HG03060 (cell line): ENCODE measurements at regions not wholly inside any gene's neighbourhood (a gene's known extent, or its start where the extent isn't known, plus 50 kb on each side); places are given as distances from the start of the nearest gene placed in this dataset.
"Not testable (repeated sequence)": the region's sequence is repeated elsewhere in the genome, so short reads cannot be mapped to it uniquely, and the experiment has no call there.

Experiments
- ATAC-seq: cut with Tn5 transposase; IDR thresholded peaks from one replicate; pipeline ENCODE4 v1.9.1; 2021; ENCODE audit warnings: low read depth, moderate number of reproducible peaks; ENCODE audit not compliant: unreplicated experiment

- ATAC-seq: not testable (repeated sequence)
Observed at GRCh38 chr3:195976876-195977275, 68.5 kb upstream of the TNK2 start.

GRCh38 chr3:195974281-195974680 is 65.9 kb upstream of the TNK2 start:
- not testable (repeated sequence) for ATAC-seq

- not testable (repeated sequence) for ATAC-seq
Observed at GRCh38 chr3:195970873-195971272, 62.5 kb upstream of the TNK2 start.

DNA sequence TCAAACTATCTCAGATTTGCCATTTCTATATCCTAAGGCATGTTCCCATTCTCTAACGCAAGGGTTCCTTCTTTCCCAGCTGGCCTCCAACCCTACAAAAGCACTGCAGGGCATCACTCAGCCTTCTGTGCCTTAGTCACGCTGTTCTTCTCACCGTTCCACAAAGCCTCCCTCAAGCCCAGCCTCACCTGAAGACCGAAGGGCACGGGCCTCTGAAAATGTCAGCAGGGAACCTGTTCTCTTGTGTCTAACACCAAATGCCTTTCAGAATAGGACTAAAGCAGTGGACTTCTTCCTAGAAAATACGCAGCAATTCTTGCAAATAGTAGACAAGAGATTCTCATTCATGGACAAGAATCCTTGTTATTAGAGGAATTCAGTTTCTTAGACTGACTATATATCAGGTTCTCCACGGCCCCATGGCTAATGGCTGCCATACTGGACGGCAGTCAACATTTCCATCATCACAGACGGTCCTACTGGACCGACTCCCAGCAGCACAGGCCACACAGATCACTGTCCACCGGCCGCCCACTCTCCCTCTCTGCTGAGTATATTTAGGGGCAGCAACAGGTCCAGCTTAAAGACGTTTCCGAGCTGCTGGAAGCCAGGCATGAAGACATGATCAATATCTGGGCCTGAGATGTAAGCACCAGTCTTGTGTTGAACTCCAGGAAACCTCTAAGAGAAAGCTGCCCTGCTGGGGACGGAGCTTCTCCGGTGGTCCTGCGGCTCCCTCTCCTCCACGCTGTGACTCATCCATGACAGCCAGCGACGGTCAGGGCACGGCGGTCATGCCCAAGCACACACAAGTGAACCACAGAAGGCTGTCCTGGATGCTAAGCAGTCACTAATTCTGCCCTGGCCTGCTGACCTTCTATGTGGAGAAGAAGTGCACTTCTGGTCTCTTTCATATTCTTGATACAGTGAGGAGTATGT is 61.8 kb upstream of the TNK2 start:
- not testable (repeated sequence) for ATAC-seq

- not testable (repeated sequence) for ATAC-seq
Observed at GRCh38 chr3:195969341-195969740, 61.0 kb upstream of the TNK2 start.

GRCh38 chr3:195968104-195968503 is 59.8 kb upstream of the TNK2 start:
- not testable (repeated sequence) for ATAC-seq

DNA sequence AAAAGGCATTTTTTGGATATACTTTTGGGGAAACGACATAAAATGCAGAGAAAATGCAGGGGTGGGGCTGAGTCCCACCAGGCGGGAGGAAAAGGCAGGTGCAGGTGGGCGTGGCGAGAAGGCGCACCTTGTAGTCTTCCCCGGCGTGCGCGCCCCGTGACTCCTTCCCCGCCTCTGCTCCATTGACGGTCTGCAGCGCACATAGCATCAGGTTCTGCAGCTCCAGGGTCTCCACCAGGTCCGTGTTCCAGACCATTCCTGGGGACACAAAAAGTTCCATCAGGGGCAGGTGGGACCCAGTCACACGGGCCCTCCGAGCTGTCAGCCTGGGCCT is 59.0 kb upstream of the TNK2 start:
- not testable (repeated sequence) for ATAC-seq

DNA sequence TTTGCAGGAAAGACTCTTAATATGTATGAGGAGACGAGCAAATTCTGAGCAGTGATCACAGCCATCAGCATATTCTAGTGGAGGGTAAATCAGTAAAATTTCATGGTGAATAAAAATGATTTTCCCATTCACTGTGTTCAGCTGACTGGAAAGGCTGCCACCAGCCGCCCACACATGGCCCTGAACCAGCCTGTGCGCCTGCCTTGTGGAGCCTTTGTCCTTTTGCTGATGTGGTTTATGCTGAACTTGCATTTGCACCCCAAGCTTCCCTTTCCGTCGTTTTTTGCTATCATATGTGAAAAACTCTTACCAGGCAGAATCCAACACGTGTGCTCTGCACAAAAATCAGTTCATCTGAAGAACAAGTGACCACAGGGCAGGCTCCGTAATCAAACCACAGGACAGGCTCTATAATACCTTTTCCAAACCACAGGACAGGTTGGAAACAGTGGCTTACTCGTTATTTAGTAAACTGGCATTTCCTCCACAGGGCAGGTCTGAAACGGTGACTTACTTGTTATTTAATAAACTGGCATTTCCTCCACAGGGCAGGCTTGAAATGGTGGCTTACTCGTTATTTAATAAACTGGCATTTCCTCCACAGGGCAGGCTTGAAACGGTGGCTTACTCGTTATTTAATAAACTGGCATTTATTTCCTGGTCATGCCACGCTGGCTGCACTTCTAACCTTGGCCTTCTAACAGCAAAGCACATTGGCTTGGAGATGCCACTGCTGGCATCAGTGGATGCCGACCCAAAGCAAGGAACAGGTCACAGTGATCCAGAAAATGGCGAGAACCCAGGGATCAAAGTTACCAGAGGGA is 58.4 kb upstream of the TNK2 start:
- ATAC-seq: not testable (repeated sequence)

GRCh38 chr3:195965217-195965616 is 56.9 kb upstream of the TNK2 start:
- not testable (repeated sequence) for ATAC-seq

GRCh38 chr3:195964318-195965107 is 56.2 kb upstream of the TNK2 start:
- not testable (repeated sequence) for ATAC-seq

- not testable (repeated sequence) for ATAC-seq
Observed at GRCh38 chr3:195962222-195962621, 53.9 kb upstream of the TNK2 start.

DNA sequence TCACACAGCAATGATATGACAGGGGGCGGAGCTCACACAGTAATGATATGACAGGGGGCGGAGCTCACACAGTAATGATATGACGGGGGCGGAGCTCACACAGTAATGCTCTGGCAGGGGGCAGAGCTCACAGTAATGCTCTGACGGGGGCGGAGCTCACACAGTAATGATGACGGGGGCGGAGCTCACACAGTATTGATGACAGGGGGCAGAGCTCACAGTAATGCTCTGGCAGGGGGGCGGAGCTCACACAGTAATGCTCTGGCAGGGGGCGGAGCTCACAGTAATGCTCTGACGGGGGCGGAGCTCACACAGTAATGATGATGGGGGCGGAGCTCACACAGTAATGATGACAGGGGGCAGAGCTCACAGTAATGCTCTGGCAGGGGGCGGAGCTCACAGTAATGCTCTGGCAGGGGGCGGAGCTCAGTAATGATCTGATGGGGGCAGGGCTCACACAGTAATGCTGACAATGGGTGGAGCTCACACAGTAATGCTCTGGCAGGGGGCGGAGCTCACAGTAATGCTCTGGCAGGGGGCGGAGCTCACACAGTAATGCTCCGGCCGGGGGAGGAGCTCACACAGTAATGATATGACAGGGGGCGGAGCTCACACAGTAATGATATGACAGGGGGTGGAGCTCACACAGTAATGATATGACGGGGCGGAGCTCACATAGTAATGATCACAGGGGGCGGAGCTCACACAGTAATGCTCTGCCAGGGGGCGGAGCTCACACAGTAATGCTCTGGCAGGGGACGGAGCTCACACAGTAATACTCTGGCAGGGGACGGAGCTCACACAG is 52.8 kb upstream of the TNK2 start:
- ATAC-seq: not testable (repeated sequence)

GRCh38 chr3:195960164-195960563 is 51.8 kb upstream of the TNK2 start:
- ATAC-seq: not testable (repeated sequence)

- ATAC-seq: not testable (repeated sequence)
Observed at GRCh38 chr3:195959367-195960157, 51.2 kb upstream of the TNK2 start.

DNA sequence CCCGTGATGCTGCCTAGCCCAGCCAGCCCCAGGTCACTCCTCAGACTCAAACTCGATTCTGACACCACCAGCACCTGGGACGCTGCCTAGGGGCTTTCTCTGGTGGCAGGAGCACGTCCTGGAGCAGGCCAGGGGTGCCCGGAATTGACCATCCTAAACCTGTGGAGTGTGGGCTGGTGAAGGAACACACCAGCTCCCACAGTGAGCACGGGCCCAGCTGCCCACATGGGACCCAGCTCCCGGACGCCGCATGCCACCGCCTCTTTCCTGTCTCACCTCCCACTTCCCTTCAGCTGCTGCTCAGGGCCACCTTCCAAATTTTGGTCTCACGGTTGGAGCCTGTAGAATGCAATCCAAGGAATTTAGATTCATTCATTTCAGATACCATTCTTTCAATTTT is 50.4 kb upstream of the TNK2 start:
- not testable (repeated sequence) for ATAC-seq
